NT2/D1 (cell line): ENCODE measurements at regions not wholly inside any gene's neighbourhood (a gene's known extent, or its start where the extent isn't known, plus 50 kb on each side); places are given as distances from the start of the nearest gene placed in this dataset.

Source experiments
- DNase-seq: peaks from one replicate; pipeline ENCODE4 v3.0.0-alpha.2; 2011; ENCODE audit warnings: low read depth, low spot score
- H3K27me3 ChIP-seq: 2 replicates; pipeline ENCODE4 v1.6.0; 2011; ENCODE audit warnings: mild to moderate bottlenecking; ENCODE audit not compliant: insufficient read length, insufficient read depth
- H3K36me3 ChIP-seq: 2 replicates; pipeline ENCODE4 v1.6.1; 2011; ENCODE audit warnings: mild to moderate bottlenecking, low read length, mixed read lengths; ENCODE audit not compliant: insufficient read depth, insufficient read length
- H3K4me1 ChIP-seq: 2 replicates; pipeline ENCODE4 v1.5.1; 2011; ENCODE audit not compliant: insufficient read depth, insufficient read length
- H3K4me3 ChIP-seq: 2 replicates; pipeline ENCODE4 v1.5.1; 2011; ENCODE audit warnings: low read depth; ENCODE audit not compliant: insufficient read length
- H3K9ac ChIP-seq: 2 replicates; pipeline ENCODE4 v1.6.0; 2011; ENCODE audit warnings: low read depth; ENCODE audit not compliant: insufficient read length
- H3K9me3 ChIP-seq: 2 replicates; pipeline ENCODE4 v1.5.1; 2011; ENCODE audit warnings: mild to moderate bottlenecking, low read length; ENCODE audit not compliant: insufficient read depth
- SUZ12 ChIP-seq: IDR thresholded peaks from 2 replicates; pipeline ENCODE4 v1.6.1; 2011; ENCODE audit not compliant: insufficient read length, insufficient read depth; ENCODE audit errors: extremely low read depth
- YY1 ChIP-seq: IDR thresholded peaks from 2 replicates; pipeline ENCODE4 v1.6.1; 2011; ENCODE audit not compliant: insufficient read length, insufficient read depth
- ZNF274 ChIP-seq: IDR thresholded peaks from 2 replicates; pipeline ENCODE4 v1.6.1; 2011; ENCODE audit warnings: mild to moderate bottlenecking, low read depth, low read length

DNA sequence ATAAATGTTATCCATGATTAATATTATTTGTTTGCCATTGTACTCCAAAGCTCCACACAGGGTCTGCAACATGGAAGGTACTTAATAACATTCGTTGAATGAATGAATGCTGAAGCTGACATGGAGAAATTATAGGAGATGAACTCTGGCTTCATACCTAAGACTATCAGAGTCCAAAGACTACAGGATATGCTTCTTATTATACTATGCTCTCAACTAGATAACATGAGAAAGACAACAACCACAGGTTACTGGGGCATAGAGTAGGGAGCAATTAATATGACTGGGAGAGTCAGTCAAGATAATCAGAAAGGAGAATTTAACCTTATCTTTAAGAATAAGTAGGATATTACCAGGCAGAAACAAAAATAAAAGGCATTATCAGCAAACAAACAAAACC, 236.3 kb upstream of the SOX5 start:
- no peak overlapping the region for H3K4me3 ChIP-seq
- no peak for DNase-seq
- TF ChIP-seq YY1 (no peak), SUZ12 (no peak), ZNF274 (no peak)
- H3K27me3 ChIP-seq: no peaks in the 10 kb centered on the region
- no peaks in the 10 kb centered on the region; the same call in 1 of the 2 replicates for H3K9me3 ChIP-seq
- no peaks in the 10 kb centered on the region for H3K36me3 ChIP-seq
- H3K9ac ChIP-seq: no peak overlapping the region
- H3K4me1 ChIP-seq: no peaks in the 10 kb centered on the region

DNA sequence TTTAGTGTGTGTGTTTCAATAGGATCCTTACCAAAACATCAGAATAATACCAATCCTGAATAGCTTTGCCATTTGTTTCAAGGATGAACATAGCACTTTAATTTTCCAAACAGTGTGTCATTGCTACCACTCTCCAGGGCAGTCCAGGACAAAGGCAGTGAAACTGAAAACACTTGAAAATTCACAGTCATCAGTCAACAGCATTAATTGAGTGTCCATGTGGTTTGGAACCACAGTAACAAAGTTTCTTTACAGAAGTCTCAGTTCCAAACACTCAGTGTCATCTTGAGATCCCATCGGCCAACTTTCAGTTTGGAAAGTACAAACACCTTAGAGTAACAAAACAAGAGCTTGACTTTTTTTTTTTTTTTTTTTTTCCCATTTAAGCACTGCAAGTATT, 228.4 kb upstream of the SOX5 start:
- H3K36me3 ChIP-seq: no peaks in the 10 kb centered on the region
- H3K9ac ChIP-seq: no peak overlapping the region
- no peak overlapping the region for H3K4me3 ChIP-seq
- no peak for TF ChIP-seq ZNF274
- TF ChIP-seq YY1: no peak
- TF ChIP-seq SUZ12: no peak
- H3K4me1 ChIP-seq: no peaks in the 10 kb centered on the region
- DNase-seq: no peak
- H3K9me3 ChIP-seq: no peaks in the 10 kb centered on the region
- H3K27me3 ChIP-seq: no peaks in the 10 kb centered on the region

DNA sequence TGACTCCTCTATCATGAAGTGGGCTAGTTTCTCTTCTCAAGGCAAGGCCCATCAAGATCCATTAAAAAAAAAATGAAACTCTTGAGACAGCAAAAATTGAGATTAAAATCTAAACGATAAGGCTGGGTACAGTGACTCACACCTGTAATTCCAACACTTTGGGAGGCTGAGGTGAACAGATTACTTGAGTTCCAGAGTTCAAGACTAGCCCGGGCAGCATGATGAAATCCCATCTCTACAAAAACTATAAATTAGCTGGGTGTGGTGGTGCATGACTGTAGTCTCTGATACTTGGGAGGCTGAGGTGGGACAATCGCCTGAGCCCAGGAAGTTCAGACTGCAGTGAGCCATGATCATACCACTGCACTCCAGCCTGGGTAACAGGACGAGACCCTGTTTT, 226.5 kb upstream of the SOX5 start:
- Histone ChIP-seq H3K4me1 (no peaks in the 10 kb centered on the region), H3K27me3 (no peaks in the 10 kb centered on the region), H3K9me3 (no peaks in the 10 kb centered on the region), H3K4me3 (no peak overlapping the region), H3K9ac (no peak overlapping the region), H3K36me3 (no peaks in the 10 kb centered on the region)
- no peak for DNase-seq
- TF ChIP-seq SUZ12 (no peak), YY1 (no peak), ZNF274 (no peak)

DNA sequence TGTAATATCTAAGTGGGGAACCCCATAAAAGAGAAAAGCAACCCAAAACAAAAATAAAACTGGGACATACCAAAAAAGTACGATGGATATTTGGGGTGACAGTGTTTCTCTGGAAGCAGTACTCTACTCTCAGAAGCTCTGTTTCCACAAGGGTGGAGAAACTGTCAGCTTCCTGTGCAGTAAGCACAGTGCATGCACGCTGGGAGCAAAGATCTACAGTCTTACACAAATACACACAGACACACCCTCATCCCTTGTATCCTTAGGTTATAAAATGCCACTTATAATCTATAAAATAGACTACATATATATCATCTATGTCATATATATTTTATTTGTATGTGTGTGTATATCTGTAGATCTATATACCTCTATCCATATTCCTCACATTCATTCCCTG, 225.8 kb upstream of the SOX5 start:
- no peak for TF ChIP-seq SUZ12
- no peak for TF ChIP-seq ZNF274
- TF ChIP-seq YY1: no peak
- no peak overlapping the region for H3K4me3 ChIP-seq
- H3K9ac ChIP-seq: no peak overlapping the region
- DNase-seq: no peak
- H3K9me3 ChIP-seq: no peaks in the 10 kb centered on the region
- no peaks in the 10 kb centered on the region for H3K4me1 ChIP-seq
- no peaks in the 10 kb centered on the region for H3K27me3 ChIP-seq
- no peaks in the 10 kb centered on the region for H3K36me3 ChIP-seq

DNA sequence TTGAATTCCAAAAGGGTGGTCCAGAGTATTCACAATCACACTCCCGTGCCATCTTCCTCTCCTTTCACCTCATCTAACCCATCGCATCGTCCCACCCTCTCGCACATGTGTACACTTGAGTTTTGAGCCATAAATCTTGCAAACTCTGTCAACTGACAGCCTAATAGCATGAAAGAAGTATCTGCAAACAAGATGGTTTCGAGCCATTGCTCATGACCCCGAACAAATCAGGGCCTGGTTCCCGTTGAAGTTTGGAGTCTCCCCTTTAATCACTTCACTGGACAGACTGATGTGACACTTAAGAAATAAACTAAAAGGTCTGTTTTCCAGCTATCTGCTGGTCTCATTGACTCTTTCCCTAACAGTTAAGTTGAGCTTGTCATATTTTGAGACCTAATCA, 223.6 kb upstream of the SOX5 start:
- Histone ChIP-seq H3K9ac (no peak overlapping the region), H3K4me1 (no peaks in the 10 kb centered on the region), H3K4me3 (no peak overlapping the region), H3K27me3 (no peaks in the 10 kb centered on the region), H3K9me3 (no peaks in the 10 kb centered on the region), H3K36me3 (no peaks in the 10 kb centered on the region)
- no peak for DNase-seq
- TF ChIP-seq ZNF274 (no peak), YY1 (no peak), SUZ12 (no peak)

DNA sequence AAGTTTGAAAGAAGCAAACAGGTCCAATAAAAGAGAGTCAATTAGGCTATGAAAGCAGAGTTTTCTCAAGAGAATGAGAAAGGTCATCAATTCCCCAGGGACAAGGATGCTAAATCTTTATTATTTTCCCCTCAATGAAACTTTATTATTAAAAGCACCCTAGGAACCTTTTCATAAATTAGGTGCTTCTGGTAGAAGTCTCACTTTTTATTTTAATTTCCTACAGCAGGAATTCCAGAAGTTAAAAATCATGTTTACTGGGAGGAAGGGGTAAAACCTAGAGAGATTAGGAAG, 223.2 kb upstream of the SOX5 start:
- no peaks in the 10 kb centered on the region for H3K27me3 ChIP-seq
- TF ChIP-seq SUZ12 (no peak), YY1 (no peak), ZNF274 (no peak)

DNA sequence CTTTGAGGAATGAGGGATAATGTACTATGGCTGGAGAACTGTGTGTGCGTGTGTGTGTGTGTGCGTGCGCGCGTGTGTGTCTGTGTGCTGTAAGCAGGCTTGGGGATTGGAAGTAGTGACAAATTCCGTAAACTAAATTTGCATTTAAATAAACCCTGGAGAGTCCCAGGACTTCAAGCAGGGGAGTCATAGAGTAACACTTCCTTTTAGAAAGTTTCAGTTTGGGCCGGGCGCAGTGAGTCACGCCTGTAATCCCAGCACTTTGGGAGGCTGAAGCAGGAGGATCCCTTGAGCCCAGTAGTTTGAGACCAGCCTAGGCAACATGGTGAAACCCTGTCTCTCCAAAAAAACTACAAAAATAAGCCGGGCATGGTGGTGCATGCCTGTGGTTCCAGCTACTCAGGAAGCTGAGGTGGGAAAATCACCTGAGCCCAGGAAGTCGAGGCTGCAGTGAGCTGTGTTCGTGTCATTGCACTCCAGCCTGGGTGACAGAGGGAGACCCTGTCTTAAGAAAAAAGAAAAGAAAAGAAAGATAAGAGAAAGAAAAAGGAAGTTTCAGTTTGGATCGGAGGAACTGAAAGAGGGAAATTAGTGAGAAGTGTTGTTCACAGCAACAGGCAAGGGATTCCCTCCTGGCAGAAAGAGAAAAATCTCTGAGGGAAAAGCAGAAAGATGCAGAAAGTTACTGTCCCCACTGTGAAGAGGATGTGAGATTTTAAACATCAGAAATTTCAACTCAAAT, 222.7 kb upstream of the SOX5 start:
- Histone ChIP-seq H3K4me3 (no peak overlapping the region), H3K36me3 (no peaks in the 10 kb centered on the region), H3K27me3 (no peaks in the 10 kb centered on the region), H3K9ac (no peak overlapping the region), H3K9me3 (no peaks in the 10 kb centered on the region), H3K4me1 (no peaks in the 10 kb centered on the region)
- TF ChIP-seq ZNF274: no peak
- no peak for TF ChIP-seq SUZ12
- TF ChIP-seq YY1: no peak
- peak; percentile 71 for DNase-seq

More for the DNA sequence above, 223.2 kb upstream of the SOX5 start:
- H3K4me3 ChIP-seq: no peak overlapping the region
- no peaks in the 10 kb centered on the region for H3K4me1 ChIP-seq
- no peak for DNase-seq
- no peak overlapping the region for H3K9ac ChIP-seq
- H3K9me3 ChIP-seq: no peaks in the 10 kb centered on the region
- no peaks in the 10 kb centered on the region for H3K36me3 ChIP-seq
